Mesothelial cell of epicardium (in vitro differentiated cells): ENCODE measurements at regions not wholly inside any gene's neighbourhood (a gene's known extent, or its start where the extent isn't known, plus 50 kb on each side); places are given as distances from the start of the nearest gene placed in this dataset.

Experiments
- DNase-seq, 2 experiments: peaks; one replicate each; pipeline ENCODE4 v3.0.0; 2021; ENCODE audit warnings: low spot score in 2 of 2; ENCODE audit not compliant: unreplicated experiment in 2 of 2
- H3K27ac Mint-ChIP-seq: 2 replicates; pipeline ENCODE4 v1.8.0; 2021; ENCODE audit warnings: mixed read lengths
- H3K27me3 Mint-ChIP-seq: 2 replicates; pipeline ENCODE4 v1.8.0; 2021; ENCODE audit warnings: low read depth, mixed read lengths
- H3K36me3 Mint-ChIP-seq: 2 replicates; pipeline ENCODE4 v1.8.0; 2021; ENCODE audit warnings: mixed read lengths
- H3K4me1 Mint-ChIP-seq: 2 replicates; pipeline ENCODE4 v1.8.0; 2021; ENCODE audit warnings: mixed read lengths
- H3K4me3 Mint-ChIP-seq: 2 replicates; pipeline ENCODE4 v1.8.0; 2021; ENCODE audit warnings: mild to moderate bottlenecking, moderate library complexity, mixed read lengths
- H3K9me3 Mint-ChIP-seq: 2 replicates; pipeline ENCODE4 v1.8.0; 2021; ENCODE audit warnings: mixed read lengths
- TF ChIP-seq, protein P1 (sequence below): fragments of 200-600 bp; sonication (generic); IDR thresholded peaks from one replicate; pipeline ENCODE4 v1.5.0; 2021; ENCODE audit warnings: antibody characterized with exemption; ENCODE audit not compliant: unreplicated experiment

DNA sequence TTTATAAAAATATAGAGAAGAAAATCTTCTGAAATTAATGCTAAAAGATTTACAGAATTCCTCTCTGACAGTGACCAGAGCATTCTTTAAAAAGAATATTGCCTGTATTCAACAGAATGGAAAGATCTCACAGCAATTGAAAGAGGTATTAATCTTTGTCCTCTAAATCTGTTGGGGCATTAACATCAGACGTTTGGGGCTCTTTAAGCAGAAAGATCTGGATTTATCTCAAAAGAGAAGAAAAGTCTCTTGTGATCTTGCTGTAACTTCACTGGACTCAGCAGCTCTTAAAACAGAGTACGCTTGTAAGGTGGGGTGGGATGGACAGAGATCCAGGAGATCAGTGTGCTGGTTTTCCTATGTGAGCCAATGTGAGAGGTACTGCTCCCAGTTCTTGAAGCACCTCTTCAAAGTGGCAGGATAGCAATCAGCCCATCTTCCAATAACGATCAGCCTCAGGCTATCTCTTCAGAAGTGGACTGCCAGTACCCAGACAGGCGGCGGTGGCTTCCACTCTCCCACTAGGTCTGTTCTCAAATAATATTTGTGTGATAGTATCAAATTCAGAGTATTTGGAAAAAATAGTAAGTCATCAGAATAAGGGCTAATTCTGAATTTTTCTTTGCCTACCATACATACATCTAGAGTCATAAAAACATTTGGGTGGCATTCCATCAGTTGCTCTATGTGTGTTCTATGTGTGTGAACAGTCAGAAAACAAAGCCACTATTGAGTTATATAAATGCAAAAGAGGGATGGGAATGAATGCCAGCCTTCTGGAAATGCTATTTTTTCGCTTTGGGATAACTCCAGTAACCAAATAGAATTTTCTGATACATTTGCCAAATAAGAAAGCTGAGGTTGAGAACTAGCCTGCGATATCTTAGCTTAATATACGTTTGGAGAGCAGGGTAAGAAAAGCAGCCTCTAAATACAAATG, 237.4 kb upstream of the RGS6 start:
- H3K27me3 Mint-ChIP-seq: no peaks in the 10 kb centered on the region
- H3K27ac Mint-ChIP-seq: peak overlapping the region; percentile 35
- no peak for DNase-seq
- peaks cover 14% of the 10 kb centered on the region for H3K36me3 Mint-ChIP-seq
- no peaks in the 10 kb centered on the region for H3K9me3 Mint-ChIP-seq
- no peak overlapping the region for H3K4me3 Mint-ChIP-seq
- H3K4me1 Mint-ChIP-seq: peaks cover 50% of the 10 kb centered on the region
- TF ChIP-seq, protein P1, sequence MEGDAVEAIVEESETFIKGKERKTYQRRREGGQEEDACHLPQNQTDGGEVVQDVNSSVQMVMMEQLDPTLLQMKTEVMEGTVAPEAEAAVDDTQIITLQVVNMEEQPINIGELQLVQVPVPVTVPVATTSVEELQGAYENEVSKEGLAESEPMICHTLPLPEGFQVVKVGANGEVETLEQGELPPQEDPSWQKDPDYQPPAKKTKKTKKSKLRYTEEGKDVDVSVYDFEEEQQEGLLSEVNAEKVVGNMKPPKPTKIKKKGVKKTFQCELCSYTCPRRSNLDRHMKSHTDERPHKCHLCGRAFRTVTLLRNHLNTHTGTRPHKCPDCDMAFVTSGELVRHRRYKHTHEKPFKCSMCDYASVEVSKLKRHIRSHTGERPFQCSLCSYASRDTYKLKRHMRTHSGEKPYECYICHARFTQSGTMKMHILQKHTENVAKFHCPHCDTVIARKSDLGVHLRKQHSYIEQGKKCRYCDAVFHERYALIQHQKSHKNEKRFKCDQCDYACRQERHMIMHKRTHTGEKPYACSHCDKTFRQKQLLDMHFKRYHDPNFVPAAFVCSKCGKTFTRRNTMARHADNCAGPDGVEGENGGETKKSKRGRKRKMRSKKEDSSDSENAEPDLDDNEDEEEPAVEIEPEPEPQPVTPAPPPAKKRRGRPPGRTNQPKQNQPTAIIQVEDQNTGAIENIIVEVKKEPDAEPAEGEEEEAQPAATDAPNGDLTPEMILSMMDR: no peak

GRCh38 chr14:71695611-71696350, 236.4 kb upstream of the RGS6 start:
- no peaks in the 10 kb centered on the region for H3K9me3 Mint-ChIP-seq
- no peak for DNase-seq
- peaks cover 13% of the 10 kb centered on the region for H3K36me3 Mint-ChIP-seq
- TF ChIP-seq, protein P1: no peak
- H3K27me3 Mint-ChIP-seq: no peaks in the 10 kb centered on the region
- peaks cover 46% of the 10 kb centered on the region for H3K4me1 Mint-ChIP-seq
- peak overlapping the region; percentile 35 for H3K27ac Mint-ChIP-seq
- no peak overlapping the region for H3K4me3 Mint-ChIP-seq

DNA sequence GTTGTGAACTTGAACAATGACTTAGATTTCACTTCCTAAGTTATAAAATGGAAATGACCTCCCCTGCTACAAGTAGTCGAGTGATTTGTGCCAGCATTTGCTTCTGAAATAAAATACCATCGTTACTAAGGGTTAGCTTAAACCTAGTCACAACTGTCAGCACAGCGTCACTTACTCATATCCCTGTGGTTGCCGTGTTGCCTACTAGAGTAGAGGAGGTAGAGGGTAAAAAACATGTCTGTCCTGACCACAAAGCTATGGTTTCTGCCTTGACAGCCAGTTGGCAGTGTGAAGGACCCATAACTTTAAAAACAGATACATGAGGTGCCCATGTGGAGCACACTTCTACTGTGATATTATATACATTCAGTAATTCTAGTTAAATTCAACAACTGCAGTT, 234.2 kb upstream of the RGS6 start:
- Mint-ChIP-seq H3K4me3 (no peak overlapping the region), H3K9me3 (no peaks in the 10 kb centered on the region), H3K27ac (no peak overlapping the region), H3K36me3 (peaks cover 6% of the 10 kb centered on the region), H3K27me3 (no peaks in the 10 kb centered on the region), H3K4me1 (peaks cover 46% of the 10 kb centered on the region)
- DNase-seq: no peak
- TF ChIP-seq, protein P1: no peak

DNA sequence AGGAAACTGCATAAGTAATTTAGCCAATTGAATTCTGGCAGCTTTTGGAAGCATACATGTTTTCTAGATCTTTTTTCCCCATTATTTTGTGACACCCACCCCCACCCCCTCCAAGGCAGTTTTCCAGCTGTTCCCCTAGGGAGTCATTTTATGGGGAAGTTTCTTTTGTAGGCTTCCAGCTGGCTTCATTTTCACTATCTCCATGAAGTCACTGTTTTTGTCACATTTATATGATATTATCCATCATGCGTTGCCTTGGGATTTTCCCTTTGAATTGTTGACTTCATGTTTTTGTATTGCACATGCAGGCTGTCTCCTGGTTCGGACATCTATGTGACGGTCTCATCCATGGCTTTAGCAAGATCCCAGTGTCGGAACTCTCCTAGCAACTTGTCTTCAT, 233.6 kb upstream of the RGS6 start:
- no peaks in the 10 kb centered on the region for H3K9me3 Mint-ChIP-seq
- TF ChIP-seq, protein P1: no peak
- DNase-seq: no peak
- H3K27me3 Mint-ChIP-seq: no peaks in the 10 kb centered on the region
- H3K27ac Mint-ChIP-seq: peak overlapping the region; percentile 7
- H3K4me1 Mint-ChIP-seq: peaks cover 50% of the 10 kb centered on the region
- H3K36me3 Mint-ChIP-seq: peaks cover 6% of the 10 kb centered on the region
- H3K4me3 Mint-ChIP-seq: no peak overlapping the region

DNA sequence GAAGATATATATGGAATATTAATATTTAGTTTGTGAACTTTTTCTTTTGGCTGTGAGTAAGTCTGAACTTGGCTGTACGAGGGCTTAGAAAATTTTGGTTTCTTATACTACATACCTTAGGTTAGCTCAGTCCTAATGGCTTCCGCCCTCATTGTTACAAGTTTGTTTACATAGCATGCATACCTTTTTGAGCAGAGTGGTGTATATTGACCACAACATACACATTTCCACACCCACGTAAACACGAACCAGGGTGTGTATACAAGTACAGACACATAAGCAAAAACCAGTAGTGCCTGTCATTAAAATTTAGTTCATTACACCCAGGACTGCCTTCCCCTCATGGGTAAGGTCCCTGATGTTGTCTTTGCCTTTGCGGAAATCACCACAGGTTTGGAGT, 230.2 kb upstream of the RGS6 start:
- H3K36me3 Mint-ChIP-seq: peaks cover 8% of the 10 kb centered on the region
- DNase-seq: no peak
- H3K9me3 Mint-ChIP-seq: no peaks in the 10 kb centered on the region
- no peak overlapping the region for H3K4me3 Mint-ChIP-seq
- TF ChIP-seq, protein P1: no peak
- H3K4me1 Mint-ChIP-seq: peaks cover 22% of the 10 kb centered on the region
- no peaks in the 10 kb centered on the region for H3K27me3 Mint-ChIP-seq
- H3K27ac Mint-ChIP-seq: no peak overlapping the region
